Activated naive CD8-positive, alpha-beta T cell treated with anti-CD3 and anti-CD28 coated beads, Interleukin-2, amount 50 U/mL, for 24 hours (primary cell): ENCODE measurements at regions not wholly inside any gene's neighbourhood (a gene's known extent, or its start where the extent isn't known, plus 50 kb on each side); places are given as distances from the start of the nearest gene placed in this dataset.

ENCODE experiments used
- ATAC-seq: fragments of 150-1000 bp; cut with Tn5 transposase; one replicate; pipeline ENCODE4 v1.10.0; 2021
- DNase-seq: peaks from one replicate; pipeline ENCODE4 v3.0.0; 2021
- H3K27ac Mint-ChIP-seq: one replicate; pipeline ENCODE4 v1.8.0; 2021; ENCODE audit warnings: mild to moderate bottlenecking, mixed read lengths
- H3K27me3 Mint-ChIP-seq: one replicate; pipeline ENCODE4 v1.8.0; 2021; ENCODE audit warnings: mixed read lengths
- H3K36me3 Mint-ChIP-seq: one replicate; pipeline ENCODE4 v1.8.0; 2021; ENCODE audit warnings: low read depth, mixed read lengths
- H3K4me1 Mint-ChIP-seq: one replicate; pipeline ENCODE4 v1.8.0; 2021; ENCODE audit warnings: mixed read lengths
- H3K4me3 Mint-ChIP-seq: one replicate; pipeline ENCODE4 v1.8.0; 2021; ENCODE audit warnings: mild to moderate bottlenecking, moderate library complexity, mixed read lengths
- H3K9me3 Mint-ChIP-seq: one replicate; pipeline ENCODE4 v1.8.0; 2021; ENCODE audit warnings: mixed read lengths

DNA sequence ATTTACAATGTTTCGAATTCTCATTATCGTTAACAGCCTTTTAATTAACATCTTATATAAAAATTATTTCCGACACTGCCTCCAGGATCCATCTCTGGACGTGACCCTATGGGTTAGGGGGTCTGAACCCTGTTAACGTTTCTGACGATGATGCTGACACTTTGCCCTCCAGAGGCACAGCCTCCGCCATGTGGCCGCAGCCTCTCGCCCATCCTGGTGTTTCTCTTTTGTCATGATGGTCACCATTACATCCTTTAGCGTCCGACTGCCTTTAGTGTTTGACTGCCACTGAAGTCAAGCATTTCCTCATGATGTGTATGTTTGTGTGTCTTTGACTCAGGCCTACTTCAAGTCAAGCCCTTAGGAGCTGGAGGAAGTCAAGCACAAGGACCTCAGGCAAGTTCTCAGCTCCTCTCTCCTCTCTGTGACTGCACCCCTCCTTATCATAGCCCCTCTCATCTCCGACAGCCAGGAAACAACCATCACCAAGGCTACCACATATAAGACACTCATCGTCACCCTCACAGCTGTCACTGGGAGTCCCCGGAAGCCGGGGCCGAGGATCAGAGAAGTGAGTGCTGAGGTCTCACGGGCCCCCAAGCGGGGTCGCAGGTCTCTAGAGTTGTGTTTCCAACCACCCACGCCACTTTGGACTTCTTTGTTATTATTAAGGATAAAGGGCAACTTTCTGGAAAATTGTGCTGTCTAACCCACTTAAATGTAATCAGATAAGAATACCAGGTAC lies 96.1 kb upstream of the PPP2R2D start:
- ATAC-seq, result no peak

DNA sequence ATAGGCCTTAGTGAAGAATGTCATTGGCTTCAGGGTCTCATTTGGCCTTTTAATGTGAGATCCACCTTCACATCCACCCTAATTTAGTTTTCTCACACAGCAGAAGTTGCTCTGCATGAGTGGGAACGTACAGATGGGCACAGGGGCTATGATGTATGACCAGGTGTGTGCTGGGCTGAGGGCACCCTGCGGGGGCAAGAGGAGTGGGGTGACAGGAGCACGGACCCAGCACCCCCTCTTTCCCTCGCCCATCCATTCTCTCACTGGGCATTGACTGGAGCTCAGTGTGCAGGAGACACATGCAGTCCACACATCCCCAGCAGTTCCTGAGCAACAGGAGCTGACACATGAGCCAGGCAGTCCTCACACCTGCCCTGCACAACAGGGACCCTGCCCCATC lies 95.1 kb upstream of the PPP2R2D start:
- H3K27ac Mint-ChIP-seq, result no peak overlapping the region

More for the DNA sequence above, 96.1 kb upstream of the PPP2R2D start:
- Mint-ChIP-seq H3K36me3 (no peaks in the 10 kb centered on the region), H3K9me3 (peaks cover 7% of the 10 kb centered on the region), H3K27ac (no peak overlapping the region), H3K4me1 (no peaks in the 10 kb centered on the region), H3K27me3 (peaks cover 9% of the 10 kb centered on the region), H3K4me3 (no peak overlapping the region)
- no peak for DNase-seq

GRCh38 chr10:131806146-131806545 lies 94.7 kb upstream of the PPP2R2D start:
- ATAC-seq (no peak), DNase-seq (no peak)
- no peaks in the 10 kb centered on the region for H3K9me3 Mint-ChIP-seq
- H3K4me3 Mint-ChIP-seq, result no peak overlapping the region
- no peaks in the 10 kb centered on the region for H3K4me1 Mint-ChIP-seq
- H3K36me3 Mint-ChIP-seq, result no peaks in the 10 kb centered on the region
- H3K27me3 Mint-ChIP-seq, result peaks cover 9% of the 10 kb centered on the region
- no peak overlapping the region for H3K27ac Mint-ChIP-seq

More for the DNA sequence above, 95.1 kb upstream of the PPP2R2D start:
- Mint-ChIP-seq H3K4me3 (no peak overlapping the region), H3K9me3 (peaks cover under 1% of the 10 kb centered on the region), H3K27me3 (peaks cover 9% of the 10 kb centered on the region), H3K36me3 (no peaks in the 10 kb centered on the region), H3K4me1 (no peaks in the 10 kb centered on the region)
- no peak for ATAC-seq
- DNase-seq, result no peak

- no peak overlapping the region for H3K27ac Mint-ChIP-seq
- H3K36me3 Mint-ChIP-seq, result no peaks in the 10 kb centered on the region
- DNase-seq, result no peak
- H3K4me1 Mint-ChIP-seq, result no peaks in the 10 kb centered on the region
- H3K27me3 Mint-ChIP-seq, result peaks cover 9% of the 10 kb centered on the region
- ATAC-seq, result no peak
- no peaks in the 10 kb centered on the region for H3K9me3 Mint-ChIP-seq
- H3K4me3 Mint-ChIP-seq, result no peak overlapping the region
Measured at GRCh38 chr10:131806646-131807317, 94.0 kb upstream of the PPP2R2D start.

DNA sequence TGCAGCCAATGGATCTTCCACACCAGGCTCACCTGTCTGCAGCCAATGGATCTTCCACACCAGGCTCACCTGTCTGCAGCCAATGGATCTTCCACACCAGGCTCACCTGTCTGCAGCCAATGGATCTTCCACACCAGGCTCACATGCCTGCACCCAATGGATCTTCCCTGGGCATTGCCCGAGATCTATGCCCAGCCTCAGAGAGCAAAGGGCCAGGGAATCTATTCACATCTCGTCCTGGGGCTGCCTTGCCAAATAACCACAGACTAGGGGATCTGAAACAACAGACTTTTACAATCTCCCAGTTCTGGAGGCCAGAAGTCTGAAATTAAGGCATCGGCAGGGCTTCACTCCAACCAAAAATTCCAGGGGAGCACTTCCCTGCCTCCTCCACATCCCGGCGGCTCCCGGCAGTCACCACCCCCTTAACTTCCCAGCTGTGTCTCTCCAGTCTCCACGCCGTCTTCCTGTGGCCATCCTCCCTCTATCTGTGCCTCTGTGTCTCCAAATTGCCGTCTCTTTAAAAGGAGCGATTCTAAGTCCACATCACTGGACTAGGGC lies 92.4 kb upstream of the PPP2R2D start:
- Mint-ChIP-seq H3K9me3 (no peaks in the 10 kb centered on the region), H3K4me1 (no peaks in the 10 kb centered on the region), H3K27me3 (peaks cover 9% of the 10 kb centered on the region), H3K36me3 (no peaks in the 10 kb centered on the region), H3K27ac (no peak overlapping the region), H3K4me3 (no peak overlapping the region)
- ATAC-seq, result no peak
- no peak for DNase-seq

- Mint-ChIP-seq H3K27ac (no peak overlapping the region), H3K4me1 (no peaks in the 10 kb centered on the region), H3K27me3 (peaks cover 9% of the 10 kb centered on the region), H3K9me3 (no peaks in the 10 kb centered on the region), H3K4me3 (no peak overlapping the region), H3K36me3 (no peaks in the 10 kb centered on the region)
- DNase-seq (no peak), ATAC-seq (no peak)
Measured at GRCh38 chr10:131810036-131810804, 90.6 kb upstream of the PPP2R2D start.

- Mint-ChIP-seq H3K27ac (no peak overlapping the region), H3K4me1 (no peaks in the 10 kb centered on the region), H3K36me3 (no peaks in the 10 kb centered on the region), H3K4me3 (no peak overlapping the region), H3K9me3 (no peaks in the 10 kb centered on the region), H3K27me3 (peaks cover 9% of the 10 kb centered on the region)
- DNase-seq, result no peak
- no peak for ATAC-seq
Measured at GRCh38 chr10:131810805-131811629, 89.8 kb upstream of the PPP2R2D start.

- no peak overlapping the region for H3K27ac Mint-ChIP-seq
- ATAC-seq (no peak), DNase-seq (no peak)
- no peaks in the 10 kb centered on the region for H3K36me3 Mint-ChIP-seq
- H3K4me1 Mint-ChIP-seq, result no peaks in the 10 kb centered on the region
- H3K4me3 Mint-ChIP-seq, result no peak overlapping the region
- H3K27me3 Mint-ChIP-seq, result peaks cover 9% of the 10 kb centered on the region
- H3K9me3 Mint-ChIP-seq, result no peaks in the 10 kb centered on the region
Measured at GRCh38 chr10:131811630-131812403, 89.0 kb upstream of the PPP2R2D start.

DNA sequence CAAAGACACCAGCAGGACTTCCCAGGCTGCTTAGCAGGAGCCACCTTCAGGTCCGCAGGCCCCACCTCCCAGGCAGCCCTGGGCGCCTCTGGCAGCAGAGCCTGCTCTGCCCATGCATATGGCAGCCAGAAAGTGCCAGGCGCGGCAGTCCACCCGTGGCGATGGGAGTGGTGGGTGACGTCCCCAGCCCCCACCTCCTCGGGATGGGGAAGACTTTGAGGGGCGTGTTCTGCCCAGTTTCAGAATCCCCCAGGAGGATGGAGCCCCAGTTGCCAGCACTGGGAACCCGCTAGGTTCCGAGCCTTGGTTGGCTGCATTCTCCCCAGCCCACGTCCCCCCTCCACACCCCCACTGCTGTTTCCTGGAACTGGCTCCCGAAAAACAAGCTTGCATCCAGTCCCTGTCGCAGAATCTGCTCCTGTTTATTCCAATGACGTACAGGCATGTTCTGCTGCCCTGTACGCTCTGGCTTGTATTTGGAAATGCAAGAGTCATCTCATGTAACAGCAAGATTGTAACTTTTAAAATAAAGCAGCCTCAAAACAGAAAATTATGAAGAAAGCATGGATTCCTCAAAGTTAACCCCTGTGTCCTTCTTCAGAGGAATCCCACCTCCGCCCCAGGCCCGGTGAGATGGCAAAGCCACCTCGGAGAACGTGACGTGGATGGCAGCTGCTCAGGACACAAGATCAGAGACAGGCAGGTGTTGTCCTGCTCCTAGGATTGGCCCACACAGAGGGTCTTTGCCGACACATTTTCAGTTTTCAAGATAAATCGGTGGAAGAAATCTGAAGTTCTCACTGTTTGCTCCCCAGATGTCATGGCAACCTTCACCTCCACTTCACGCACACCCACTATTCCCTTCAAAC lies 87.8 kb upstream of the PPP2R2D start:
- DNase-seq (no peak), ATAC-seq (no peak)
- H3K36me3 Mint-ChIP-seq, result no peaks in the 10 kb centered on the region
- no peaks in the 10 kb centered on the region for H3K4me1 Mint-ChIP-seq
- no peak overlapping the region for H3K27ac Mint-ChIP-seq
- no peak overlapping the region for H3K4me3 Mint-ChIP-seq
- H3K9me3 Mint-ChIP-seq, result no peaks in the 10 kb centered on the region
- peaks cover 9% of the 10 kb centered on the region for H3K27me3 Mint-ChIP-seq

DNA sequence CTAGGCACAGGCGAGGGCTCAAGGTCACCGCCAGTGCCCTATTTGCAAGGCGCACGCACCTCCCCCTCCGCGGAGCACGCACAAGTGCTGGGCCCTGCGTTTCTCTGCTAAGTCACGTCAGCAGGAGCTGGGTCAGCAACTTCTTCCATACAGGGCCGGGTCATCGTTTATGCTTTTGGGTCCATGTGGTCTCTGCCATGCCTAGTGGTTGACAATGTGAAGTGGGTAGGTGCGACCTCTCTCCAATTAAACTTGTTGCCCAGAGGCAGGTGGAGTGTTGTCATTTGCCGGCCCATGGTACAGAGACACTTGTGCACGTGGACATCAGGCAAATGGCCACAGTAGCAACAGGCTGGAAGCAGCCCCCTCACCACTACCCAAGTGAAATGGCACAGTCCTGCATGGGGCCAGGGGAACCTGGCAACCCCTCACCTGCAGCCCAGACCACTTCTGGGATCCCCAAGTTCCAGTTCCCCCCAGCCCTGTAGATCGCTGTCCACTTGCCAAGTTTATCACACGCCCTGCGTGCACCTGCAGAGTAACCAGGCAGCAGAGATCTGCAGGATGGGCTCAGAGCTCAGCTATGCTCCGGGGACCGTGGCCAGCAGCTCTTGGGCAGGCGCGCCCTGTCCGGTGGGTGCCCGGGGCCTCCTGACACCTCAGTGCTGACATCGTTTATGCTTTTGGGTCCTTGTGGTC lies 86.1 kb upstream of the PPP2R2D start:
- H3K27ac Mint-ChIP-seq, result no peak overlapping the region
- no peaks in the 10 kb centered on the region for H3K27me3 Mint-ChIP-seq
- ATAC-seq, result no peak
- no peak overlapping the region for H3K4me3 Mint-ChIP-seq
- no peaks in the 10 kb centered on the region for H3K4me1 Mint-ChIP-seq
- H3K36me3 Mint-ChIP-seq, result no peaks in the 10 kb centered on the region
- no peak for DNase-seq
- H3K9me3 Mint-ChIP-seq, result no peaks in the 10 kb centered on the region

- ATAC-seq, result no peak
Measured at GRCh38 chr10:131815266-131816156, 85.3 kb upstream of the PPP2R2D start.

More at GRCh38 chr10:131815266-131816156, 85.3 kb upstream of the PPP2R2D start:
- H3K9me3 Mint-ChIP-seq, result no peaks in the 10 kb centered on the region
- H3K4me1 Mint-ChIP-seq, result no peaks in the 10 kb centered on the region
- H3K27me3 Mint-ChIP-seq, result no peaks in the 10 kb centered on the region
- no peak overlapping the region for H3K27ac Mint-ChIP-seq
- H3K4me3 Mint-ChIP-seq, result no peak overlapping the region
- H3K36me3 Mint-ChIP-seq, result no peaks in the 10 kb centered on the region
- DNase-seq, result no peak
